ENCODE measurements at regions not wholly inside any gene's neighbourhood (a gene's known extent, or its start where the extent isn't known, plus 50 kb on each side); places are given as distances from the start of the nearest gene placed in this dataset.

- Histone ChIP-seq H4K20me1 (ENCODE audit: insufficient read depth) (no peaks in the 10 kb centered on the region), H3K4me3 (replicated peaks in 1 of 2; ENCODE audit: low read depth in 1 of 2, low read length in 2 of 2) (no peak overlapping the region), H3K4me2 (ENCODE audit: low read length) (no peak overlapping the region), H3K9me3 (ENCODE audit: control insufficient read depth in 1 of 2, insufficient read depth in 1 of 2, low read depth in 1 of 2, low read length in 2 of 2) (no peaks in the 10 kb centered on the region), H3K4me1 (ENCODE audit: control insufficient read depth in 1 of 2, insufficient read depth in 2 of 2, low read length in 2 of 2) (no peaks in the 10 kb centered on the region), H2AFZ (ENCODE audit: low read depth, low read length, poor library complexity, severe bottlenecking) (no peak overlapping the region), H3K9ac (ENCODE audit: low read length) (no peak overlapping the region), H3K9me2 (ENCODE audit: insufficient read depth) (no peaks in the 10 kb centered on the region), H3K79me2 (ENCODE audit: insufficient read depth, low read length) (no peaks in the 10 kb centered on the region), H3K27me3 (ENCODE audit: insufficient read depth, low read length) (no peaks in the 10 kb centered on the region), H3K27ac (ENCODE audit: low read depth, low read length) (no peak overlapping the region), H3K36me3 (ENCODE audit: control insufficient read depth in 1 of 2, insufficient read depth in 2 of 2, low read length in 2 of 2) (no peaks in the 10 kb centered on the region)
- ChIA-PET CTCF (no interaction called here), RAD21 (ENCODE audit: low non-redundant PET in 1 of 2, low total read pairs in 2 of 2, uncharacterized antibody in 2 of 2, unreplicated experiment in 2 of 2) (no interaction called here), POLR2A (no interaction called here)
- no peak for ATAC-seq
- no TSS peak for BruUV-seq (replicated peaks)
- TF ChIP-seq MAX (IDR thresholded peaks at IDR 0.05) (no peak), ELF1 (IDR thresholded peaks at IDR 0.05; ENCODE audit: borderline replicate concordance, low read depth) (no peak), EZH2phosphoT487 (IDR thresholded peaks at IDR 0.05; ENCODE audit: borderline replicate concordance) (no peak), ZNF274 (IDR thresholded peaks at IDR 0.05; ENCODE audit: low read depth, low read length) (no peak), TCF7L2 (IDR thresholded peaks at IDR 0.05; ENCODE audit: borderline replicate concordance, extremely low read depth, insufficient read depth, insufficient read length) (no peak), SRF (IDR thresholded peaks at IDR 0.05; ENCODE audit: low read depth) (no peak), FOSL1 (IDR thresholded peaks at IDR 0.05; ENCODE audit: low read depth) (no peak), CBX3 (IDR thresholded peaks at IDR 0.05; ENCODE audit: low read depth) (no peak), RAD21 (IDR thresholded peaks at IDR 0.05; ENCODE audit: low read depth) (no peak), SIN3A (IDR thresholded peaks at IDR 0.05; ENCODE audit: low read depth) (no peak), CEBPB (IDR thresholded peaks at IDR 0.05; ENCODE audit: low read depth) (no peak), CTCF (IDR thresholded peaks at IDR 0.05 in 2 of 3, conservative IDR thresholded peaks at IDR 0.05 in 1 of 3; ENCODE audit: borderline replicate concordance in 1 of 3, insufficient read depth in 1 of 3, low read depth in 2 of 3, low read length in 2 of 3) (no peak), EGR1 (IDR thresholded peaks at IDR 0.05; ENCODE audit: low read depth) (no peak), POLR2AphosphoS5 (IDR thresholded peaks at IDR 0.05; ENCODE audit: low read depth, low read length) (no peak), EZH2 (IDR thresholded peaks at IDR 0.05) (no peak), JUND (IDR thresholded peaks at IDR 0.05) (no peak), SP1 (IDR thresholded peaks at IDR 0.05; ENCODE audit: low read depth) (no peak), POLR2A (IDR thresholded peaks at IDR 0.05; ENCODE audit: borderline replicate concordance, extremely low read depth, insufficient read depth, insufficient read length) (no peak), YY1 (IDR thresholded peaks at IDR 0.05; ENCODE audit: extremely low read depth, insufficient replicate concordance, low read depth, low read length) (no peak)
- TF ChIP-seq, protein P1, sequence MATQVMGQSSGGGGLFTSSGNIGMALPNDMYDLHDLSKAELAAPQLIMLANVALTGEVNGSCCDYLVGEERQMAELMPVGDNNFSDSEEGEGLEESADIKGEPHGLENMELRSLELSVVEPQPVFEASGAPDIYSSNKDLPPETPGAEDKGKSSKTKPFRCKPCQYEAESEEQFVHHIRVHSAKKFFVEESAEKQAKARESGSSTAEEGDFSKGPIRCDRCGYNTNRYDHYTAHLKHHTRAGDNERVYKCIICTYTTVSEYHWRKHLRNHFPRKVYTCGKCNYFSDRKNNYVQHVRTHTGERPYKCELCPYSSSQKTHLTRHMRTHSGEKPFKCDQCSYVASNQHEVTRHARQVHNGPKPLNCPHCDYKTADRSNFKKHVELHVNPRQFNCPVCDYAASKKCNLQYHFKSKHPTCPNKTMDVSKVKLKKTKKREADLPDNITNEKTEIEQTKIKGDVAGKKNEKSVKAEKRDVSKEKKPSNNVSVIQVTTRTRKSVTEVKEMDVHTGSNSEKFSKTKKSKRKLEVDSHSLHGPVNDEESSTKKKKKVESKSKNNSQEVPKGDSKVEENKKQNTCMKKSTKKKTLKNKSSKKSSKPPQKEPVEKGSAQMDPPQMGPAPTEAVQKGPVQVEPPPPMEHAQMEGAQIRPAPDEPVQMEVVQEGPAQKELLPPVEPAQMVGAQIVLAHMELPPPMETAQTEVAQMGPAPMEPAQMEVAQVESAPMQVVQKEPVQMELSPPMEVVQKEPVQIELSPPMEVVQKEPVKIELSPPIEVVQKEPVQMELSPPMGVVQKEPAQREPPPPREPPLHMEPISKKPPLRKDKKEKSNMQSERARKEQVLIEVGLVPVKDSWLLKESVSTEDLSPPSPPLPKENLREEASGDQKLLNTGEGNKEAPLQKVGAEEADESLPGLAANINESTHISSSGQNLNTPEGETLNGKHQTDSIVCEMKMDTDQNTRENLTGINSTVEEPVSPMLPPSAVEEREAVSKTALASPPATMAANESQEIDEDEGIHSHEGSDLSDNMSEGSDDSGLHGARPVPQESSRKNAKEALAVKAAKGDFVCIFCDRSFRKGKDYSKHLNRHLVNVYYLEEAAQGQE (IDR thresholded peaks at IDR 0.05; ENCODE audit: low read depth): no peak
- DNase-seq (ENCODE audit: low read depth, low spot score): no peak
- intact Hi-C loops (cut with micrococcal nuclease): no loop called here
Observed at GRCh38 chr3:153110041-153110440, 52.0 kb upstream of the RAP2B start.
